HFFc6 (cell line): ENCODE measurements at regions not wholly inside any gene's neighbourhood (a gene's known extent, or its start where the extent isn't known, plus 50 kb on each side); places are given as distances from the start of the nearest gene placed in this dataset.

Experiments used
- DNase-seq: peaks from one replicate; pipeline ENCODE4 v3.0.0-alpha.2; 2018
- H3K27ac Mint-ChIP-seq: 2 replicates; pipeline ENCODE4 v1.8.0; 2020; ENCODE audit warnings: mild to moderate bottlenecking, mixed read lengths
- H3K27me3 Mint-ChIP-seq: 2 replicates; pipeline ENCODE4 v1.8.0; 2021; ENCODE audit warnings: mild to moderate bottlenecking, moderate library complexity, mixed read lengths; ENCODE audit not compliant: insufficient read depth
- H3K36me3 Mint-ChIP-seq: 2 replicates; pipeline ENCODE4 v1.8.0; 2021; ENCODE audit warnings: low read depth, mixed read lengths
- H3K4me1 Mint-ChIP-seq: 2 replicates; pipeline ENCODE4 v1.8.0; 2020; ENCODE audit warnings: low read depth, mixed read lengths
- H3K4me3 Mint-ChIP-seq: 2 replicates; pipeline ENCODE4 v1.8.0; 2020; ENCODE audit warnings: mild to moderate bottlenecking, moderate library complexity, mixed read lengths
- H3K9me3 Mint-ChIP-seq: 2 replicates; pipeline ENCODE4 v1.8.0; 2020; ENCODE audit warnings: mild to moderate bottlenecking, mixed read lengths
- CTCF ChIP-seq: fragments of 200-600 bp; sonication (generic); IDR thresholded peaks from 2 replicates; pipeline ENCODE4 v1.5.0; 2021; ENCODE audit warnings: antibody characterized with exemption, mild to moderate bottlenecking

- TF ChIP-seq CTCF = no peak
- H3K27me3 Mint-ChIP-seq = no peaks in the 10 kb centered on the region
- peaks cover 4% of the 10 kb centered on the region for H3K36me3 Mint-ChIP-seq
- no peak overlapping the region for H3K27ac Mint-ChIP-seq
- peak; percentile 16 for DNase-seq
- H3K4me1 Mint-ChIP-seq = peaks cover 13% of the 10 kb centered on the region
- no peak overlapping the region for H3K4me3 Mint-ChIP-seq
- H3K9me3 Mint-ChIP-seq = no peaks in the 10 kb centered on the region
Measured at GRCh38 chr3:105233010-105233409, 133.7 kb upstream of the ALCAM start.

- no peak overlapping the region for H3K27ac Mint-ChIP-seq
- DNase-seq = no peak
- TF ChIP-seq CTCF = no peak
- H3K27me3 Mint-ChIP-seq = no peaks in the 10 kb centered on the region
- H3K4me3 Mint-ChIP-seq = no peak overlapping the region
- peaks cover 13% of the 10 kb centered on the region for H3K4me1 Mint-ChIP-seq
- no peaks in the 10 kb centered on the region for H3K9me3 Mint-ChIP-seq
- no peaks in the 10 kb centered on the region for H3K36me3 Mint-ChIP-seq
Measured at GRCh38 chr3:105235221-105235620, 131.5 kb upstream of the ALCAM start.

GRCh38 chr3:105235785-105236184 lies 130.9 kb upstream of the ALCAM start:
- Mint-ChIP-seq H3K4me3 (no peak overlapping the region), H3K36me3 (no peaks in the 10 kb centered on the region), H3K27ac (no peak overlapping the region), H3K27me3 (no peaks in the 10 kb centered on the region), H3K4me1 (peaks cover 13% of the 10 kb centered on the region), H3K9me3 (no peaks in the 10 kb centered on the region)
- no peak for DNase-seq
- TF ChIP-seq CTCF = no peak

- Mint-ChIP-seq H3K4me3 (no peak overlapping the region), H3K9me3 (no peaks in the 10 kb centered on the region), H3K36me3 (no peaks in the 10 kb centered on the region), H3K27me3 (no peaks in the 10 kb centered on the region), H3K4me1 (peaks cover under 1% of the 10 kb centered on the region; the same call in 1 of the 2 replicates), H3K27ac (no peak overlapping the region)
- TF ChIP-seq CTCF = no peak
- DNase-seq = no peak
Measured at GRCh38 chr3:105238367-105238766, 128.3 kb upstream of the ALCAM start.

- Mint-ChIP-seq H3K27ac (no peak overlapping the region), H3K9me3 (no peaks in the 10 kb centered on the region)
Measured at GRCh38 chr3:105243076-105243475, 123.6 kb upstream of the ALCAM start.

More at GRCh38 chr3:105243076-105243475, 123.6 kb upstream of the ALCAM start:
- H3K27me3 Mint-ChIP-seq = no peaks in the 10 kb centered on the region
- H3K36me3 Mint-ChIP-seq = no peaks in the 10 kb centered on the region
- no peaks in the 10 kb centered on the region for H3K4me1 Mint-ChIP-seq
- no peak overlapping the region for H3K4me3 Mint-ChIP-seq
- TF ChIP-seq CTCF = no peak
- DNase-seq = no peak
